H9 (cell line): ENCODE measurements at regions not wholly inside any gene's neighbourhood (a gene's known extent, or its start where the extent isn't known, plus 50 kb on each side); places are given as distances from the start of the nearest gene placed in this dataset.

ENCODE experiments used
- DNase-seq: peaks from one replicate; pipeline ENCODE4 v3.0.0-alpha.2; 2017
- H2AFZ ChIP-seq: one replicate; pipeline ENCODE4 v1.6.1; 2013; ENCODE audit warnings: mild to moderate bottlenecking, low read length, control low read depth, moderate library complexity
- H2AK5ac ChIP-seq: 2 replicates; pipeline ENCODE4 v1.6.1; 2013; ENCODE audit warnings: low read length, control low read depth, mixed read lengths; ENCODE audit not compliant: insufficient read length
- H2BK120ac ChIP-seq: one replicate; pipeline ENCODE4 v1.6.1; 2013; ENCODE audit warnings: low read depth, mild to moderate bottlenecking, low read length, control low read depth, inconsistent platforms; ENCODE audit not compliant: poor library complexity, severe bottlenecking
- H2BK12ac ChIP-seq: 2 replicates; pipeline ENCODE4 v1.6.1; 2013; ENCODE audit warnings: low read length, control low read depth, mixed read lengths, low read depth; ENCODE audit not compliant: insufficient read length
- H2BK15ac ChIP-seq: 2 replicates; pipeline ENCODE4 v1.6.1; 2013; ENCODE audit warnings: low read depth, low read length, control low read depth
- H2BK20ac ChIP-seq: one replicate; pipeline ENCODE4 v1.6.1; 2013; ENCODE audit warnings: low read depth, mild to moderate bottlenecking, low read length, control low read depth, inconsistent platforms; ENCODE audit not compliant: poor library complexity, severe bottlenecking
- H2BK5ac ChIP-seq: 2 replicates; pipeline ENCODE4 v1.6.1; 2013; ENCODE audit warnings: low read length, control low read depth, mixed read lengths; ENCODE audit not compliant: insufficient read length
- H3K14ac ChIP-seq: 2 replicates; pipeline ENCODE4 v1.6.1; 2013; ENCODE audit warnings: low read length, control low read depth; ENCODE audit not compliant: insufficient read depth
- H3K18ac ChIP-seq: 2 replicates; pipeline ENCODE4 v1.6.1; 2013; ENCODE audit warnings: low read depth, mild to moderate bottlenecking, mixed read lengths, low read length, control low read depth; ENCODE audit not compliant: insufficient read length
- H3K23ac ChIP-seq: 2 replicates; pipeline ENCODE4 v1.6.1; 2013; ENCODE audit warnings: low read length, control low read depth, mixed read lengths, low read depth; ENCODE audit not compliant: insufficient read length
- H3K23me2 ChIP-seq: 2 replicates; pipeline ENCODE4 v1.6.1; 2013; ENCODE audit warnings: low read depth, mild to moderate bottlenecking, mixed read lengths, low read length, control low read depth; ENCODE audit not compliant: insufficient read length, poor library complexity, severe bottlenecking
- H3K27ac ChIP-seq: 2 replicates; pipeline ENCODE4 v1.5.1; 2013; ENCODE audit warnings: low read length, control low read depth, mixed read lengths, low read depth; ENCODE audit not compliant: insufficient read length
- H3K27me3 ChIP-seq: 2 replicates; pipeline ENCODE4 v1.6.1; 2013; ENCODE audit warnings: low read length, control low read depth, inconsistent platforms; ENCODE audit not compliant: insufficient read depth
- H3K4ac ChIP-seq: 2 replicates; pipeline ENCODE4 v1.6.1; 2013; ENCODE audit warnings: low read depth, mild to moderate bottlenecking, control low read depth, inconsistent platforms, low read length, moderate library complexity
- H3K4me1 ChIP-seq: 2 replicates; pipeline ENCODE4 v1.6.1; 2013; ENCODE audit warnings: low read length, control low read depth, inconsistent platforms; ENCODE audit not compliant: insufficient read depth
- H3K4me2 ChIP-seq: 2 replicates; pipeline ENCODE4 v1.6.1; 2013; ENCODE audit warnings: low read length, control low read depth, mixed read lengths; ENCODE audit not compliant: insufficient read length, insufficient read depth
- H3K56ac ChIP-seq: 2 replicates; pipeline ENCODE4 v1.6.1; 2013; ENCODE audit warnings: low read depth, mild to moderate bottlenecking, mixed read lengths, low read length, control low read depth; ENCODE audit not compliant: insufficient read length
- H3K79me1 ChIP-seq: 2 replicates; pipeline ENCODE4 v1.6.1; 2013; ENCODE audit warnings: low read depth, mild to moderate bottlenecking, moderate library complexity, low read length, control low read depth, inconsistent platforms; ENCODE audit not compliant: insufficient read depth, poor library complexity, severe bottlenecking
- H3K79me2 ChIP-seq: 2 replicates; pipeline ENCODE4 v1.6.1; 2013; ENCODE audit warnings: low read length, control low read depth, inconsistent platforms; ENCODE audit not compliant: insufficient read depth
- H3K9ac ChIP-seq: 2 replicates; pipeline ENCODE4 v1.6.1; 2013; ENCODE audit warnings: low read length, control low read depth, mixed read lengths; ENCODE audit not compliant: insufficient read length; ENCODE audit errors: extremely low read depth
- H3K9me3 ChIP-seq: one replicate; pipeline ENCODE4 v1.6.1; 2013; ENCODE audit warnings: low read depth, low read length, inconsistent platforms; ENCODE audit not compliant: control insufficient read depth
- H3T11ph ChIP-seq: one replicate; pipeline ENCODE4 v1.6.1; 2013; ENCODE audit warnings: mild to moderate bottlenecking, low read length, control low read depth, inconsistent platforms
- H4K20me1 ChIP-seq: one replicate; pipeline ENCODE4 v1.6.1; 2013; ENCODE audit not compliant: control insufficient read depth, insufficient read length, insufficient read depth
- H4K5ac ChIP-seq: 2 replicates; pipeline ENCODE4 v1.6.1; 2013; ENCODE audit warnings: low read depth, mild to moderate bottlenecking, mixed read lengths, low read length, control low read depth; ENCODE audit not compliant: insufficient read length
- H4K8ac ChIP-seq: replicated peaks from 2 replicates; pipeline ENCODE4 v1.6.1; 2013; ENCODE audit warnings: low read length, control low read depth, mixed read lengths, low read depth; ENCODE audit not compliant: insufficient read length
- H4K91ac ChIP-seq: 2 replicates; pipeline ENCODE4 v1.6.1; 2013; ENCODE audit warnings: low read depth, mild to moderate bottlenecking, moderate library complexity, mixed read lengths, low read length, control low read depth; ENCODE audit not compliant: insufficient read length
- H3K27ac Mint-ChIP-seq, 3 experiments: 2 replicates in 2 of 3; 3 replicates in 1 of 3; pipeline ENCODE4 v1.8.0; 2020 to 2021; ENCODE audit warnings: mixed read lengths in 3 of 3, mild to moderate bottlenecking in 1 of 3, moderate library complexity in 1 of 3
- H3K27me3 Mint-ChIP-seq: 2 replicates; pipeline ENCODE4 v1.8.0; 2021; ENCODE audit warnings: low read depth, mild to moderate bottlenecking, moderate library complexity, mixed read lengths
- H3K36me3 Mint-ChIP-seq, 3 experiments: 2 replicates in 2 of 3; 3 replicates in 1 of 3; pipeline ENCODE4 v1.8.0; 2020 to 2021; ENCODE audit warnings: low read depth in 3 of 3, mixed read lengths in 3 of 3; ENCODE audit not compliant: insufficient read depth in 1 of 3
- H3K4me1 Mint-ChIP-seq, 2 experiments: 2 replicates each; pipeline ENCODE4 v1.8.0; 2020; ENCODE audit warnings: mixed read lengths in 2 of 2
- H3K4me3 Mint-ChIP-seq, 2 experiments: 2 replicates in 1 of 2; 3 replicates in 1 of 2; pipeline ENCODE4 v1.8.0; 2020 to 2021; ENCODE audit warnings: mild to moderate bottlenecking in 2 of 2, mixed read lengths in 2 of 2, moderate library complexity in 1 of 2
- H3K9me3 Mint-ChIP-seq, 2 experiments: 2 replicates in 1 of 2; 3 replicates in 1 of 2; pipeline ENCODE4 v1.8.0; 2020; ENCODE audit warnings: mild to moderate bottlenecking in 2 of 2, mixed read lengths in 2 of 2, moderate library complexity in 1 of 2
- CTCF ChIP-seq: fragments of 200-600 bp; sonication (generic); conservative IDR thresholded peaks from 3 replicates; pipeline ENCODE4 v1.8.0; 2021; ENCODE audit warnings: antibody characterized with exemption, mild to moderate bottlenecking
- WGBS: extraction: QIAGEN DNeasy Blood & Tissue Kit; methylation state at CpG from one replicate; pipeline ENCODE4 v1.1.7; 2013; ENCODE audit warnings: missing lambda C conversion rate, low lambda C conversion rate, mixed read lengths; ENCODE audit not compliant: insufficient read length; ENCODE audit errors: extremely low coverage; 5-methylcytosine and 5-hydroxymethylcytosine counted together

GRCh38 chr6:130513770-130514169 lies 148.0 kb downstream of the TMEM200A start:
- Histone ChIP-seq H4K91ac (no peak overlapping the region), H3K27me3 (no peaks in the 10 kb centered on the region), H3K14ac (no peak overlapping the region), H3K4me2 (no peak overlapping the region), H4K5ac (no peak overlapping the region), H3K4ac (no peak overlapping the region), H3K23ac (no peak overlapping the region), H3K27ac (no peak overlapping the region), H2BK5ac (no peak overlapping the region), H3K79me1 (no peaks in the 10 kb centered on the region), H3K9ac (no peak overlapping the region), H2BK20ac (no peak overlapping the region), H3K18ac (no peak overlapping the region), H3K79me2 (no peaks in the 10 kb centered on the region), H2AFZ (no peak overlapping the region), H4K8ac (no peak overlapping the region), H3K4me1 (no peaks in the 10 kb centered on the region), H2BK12ac (no peak overlapping the region), H3K56ac (no peak overlapping the region), H2BK15ac (no peak overlapping the region), H2BK120ac (no peak overlapping the region), H3K9me3 (no peaks in the 10 kb centered on the region), H3K23me2 (no peaks in the 10 kb centered on the region), H3T11ph (no peak overlapping the region), H2AK5ac (no peak overlapping the region), H4K20me1 (no peaks in the 10 kb centered on the region)
- DNase-seq = no peak
- H3K4me3 Mint-ChIP-seq = no peak overlapping the region
- no CpG with 5 or more reads among the region's 3 CpGs for WGBS
- peaks cover 2% of the 10 kb centered on the region; the same call in 1 of the 2 replicates for H3K27me3 Mint-ChIP-seq
- H3K9me3 Mint-ChIP-seq = no peaks in the 10 kb centered on the region
- H3K4me1 Mint-ChIP-seq = no peaks in the 10 kb centered on the region
- TF ChIP-seq CTCF = no peak
- peak overlapping the region in 1 of 3 experiments; percentile 25; a peak in 1 of 7 replicates for H3K27ac Mint-ChIP-seq
- no peaks in the 10 kb centered on the region for H3K36me3 Mint-ChIP-seq
